ENCODE measurements at regions not wholly inside any gene's neighbourhood (a gene's known extent, or its start where the extent isn't known, plus 50 kb on each side); places are given as distances from the start of the nearest gene placed in this dataset.

- H3K9me3 Mint-ChIP-seq, result no peaks in the 10 kb centered on the region
- no peak for TF ChIP-seq CTCF (IDR thresholded peaks at IDR 0.05)
- H3K36me3 Mint-ChIP-seq (ENCODE audit: low read depth), result no peaks in the 10 kb centered on the region
- H3K4me1 Mint-ChIP-seq, result no peaks in the 10 kb centered on the region
- no peak overlapping the region for H3K4me3 Mint-ChIP-seq
- peaks cover 6% of the 10 kb centered on the region for H3K27me3 Mint-ChIP-seq (ENCODE audit: low read depth, poor library complexity)
- no peak for DNase-seq
- no peak overlapping the region for H3K27ac Mint-ChIP-seq
Measured at GRCh38 chr5:169494941-169495548, 88.5 kb upstream of the SPDL1 start.

- H3K9me3 Mint-ChIP-seq, result no peaks in the 10 kb centered on the region
- no peak for TF ChIP-seq CTCF (IDR thresholded peaks at IDR 0.05)
- no peak for DNase-seq
- H3K4me1 Mint-ChIP-seq, result no peaks in the 10 kb centered on the region
- H3K27ac Mint-ChIP-seq, result no peak overlapping the region
- peaks cover 6% of the 10 kb centered on the region for H3K27me3 Mint-ChIP-seq (ENCODE audit: low read depth, poor library complexity)
- no peaks in the 10 kb centered on the region for H3K36me3 Mint-ChIP-seq (ENCODE audit: low read depth)
- H3K4me3 Mint-ChIP-seq, result no peak overlapping the region
Measured at GRCh38 chr5:169494383-169494935, 89.1 kb upstream of the SPDL1 start.

GRCh38 chr5:169474226-169474625, 109.3 kb upstream of the SPDL1 start:
- no peak for TF ChIP-seq CTCF (IDR thresholded peaks at IDR 0.05)
- Mint-ChIP-seq H3K9me3 (peaks cover 33% of the 10 kb centered on the region), H3K36me3 (ENCODE audit: low read depth) (no peaks in the 10 kb centered on the region), H3K27ac (peak overlapping the region; percentile 6), H3K4me3 (no peak overlapping the region), H3K4me1 (no peaks in the 10 kb centered on the region), H3K27me3 (ENCODE audit: low read depth, poor library complexity) (peaks cover 10% of the 10 kb centered on the region)
- no peak for DNase-seq

GRCh38 chr5:169472544-169472943, 111.0 kb upstream of the SPDL1 start:
- H3K27ac Mint-ChIP-seq, result no peak overlapping the region
- H3K36me3 Mint-ChIP-seq (ENCODE audit: low read depth), result no peaks in the 10 kb centered on the region
- H3K4me1 Mint-ChIP-seq, result no peaks in the 10 kb centered on the region
- no peak for DNase-seq
- H3K27me3 Mint-ChIP-seq (ENCODE audit: low read depth, poor library complexity), result peaks cover 16% of the 10 kb centered on the region
- H3K4me3 Mint-ChIP-seq, result no peak overlapping the region
- H3K9me3 Mint-ChIP-seq, result peaks cover 24% of the 10 kb centered on the region
- TF ChIP-seq CTCF (IDR thresholded peaks at IDR 0.05), result no peak

GRCh38 chr5:169471021-169471420, 112.6 kb upstream of the SPDL1 start:
- peaks cover 14% of the 10 kb centered on the region for H3K9me3 Mint-ChIP-seq
- no peaks in the 10 kb centered on the region for H3K36me3 Mint-ChIP-seq (ENCODE audit: low read depth)
- no peak for DNase-seq
- H3K4me3 Mint-ChIP-seq, result no peak overlapping the region
- TF ChIP-seq CTCF (IDR thresholded peaks at IDR 0.05), result no peak
- peaks cover 12% of the 10 kb centered on the region for H3K27me3 Mint-ChIP-seq (ENCODE audit: low read depth, poor library complexity)
- peaks cover 3% of the 10 kb centered on the region for H3K4me1 Mint-ChIP-seq
- H3K27ac Mint-ChIP-seq, result no peak overlapping the region
